HFFc6 (cell line): ENCODE measurements at regions not wholly inside any gene's neighbourhood (a gene's known extent, or its start where the extent isn't known, plus 50 kb on each side); places are given as distances from the start of the nearest gene placed in this dataset.
A peak's percentile ranks its signal among the peaks of the same experiment; 100 is the strongest.

Source experiments
- DNase-seq: peaks from one replicate; pipeline ENCODE4 v3.0.0-alpha.2; 2018
- H3K27ac Mint-ChIP-seq: 2 replicates; pipeline ENCODE4 v1.8.0; 2020; ENCODE audit warnings: mild to moderate bottlenecking, mixed read lengths
- H3K27me3 Mint-ChIP-seq: 2 replicates; pipeline ENCODE4 v1.8.0; 2021; ENCODE audit warnings: mild to moderate bottlenecking, moderate library complexity, mixed read lengths; ENCODE audit not compliant: insufficient read depth
- H3K36me3 Mint-ChIP-seq: 2 replicates; pipeline ENCODE4 v1.8.0; 2021; ENCODE audit warnings: low read depth, mixed read lengths
- H3K4me1 Mint-ChIP-seq: 2 replicates; pipeline ENCODE4 v1.8.0; 2020; ENCODE audit warnings: low read depth, mixed read lengths
- H3K4me3 Mint-ChIP-seq: 2 replicates; pipeline ENCODE4 v1.8.0; 2020; ENCODE audit warnings: mild to moderate bottlenecking, moderate library complexity, mixed read lengths
- H3K9me3 Mint-ChIP-seq: 2 replicates; pipeline ENCODE4 v1.8.0; 2020; ENCODE audit warnings: mild to moderate bottlenecking, mixed read lengths
- TF ChIP-seq, protein P1 (sequence below): fragments of 200-600 bp; sonication (generic); IDR thresholded peaks from 2 replicates; pipeline ENCODE4 v1.5.0; 2021; ENCODE audit warnings: antibody characterized with exemption, mild to moderate bottlenecking

DNA sequence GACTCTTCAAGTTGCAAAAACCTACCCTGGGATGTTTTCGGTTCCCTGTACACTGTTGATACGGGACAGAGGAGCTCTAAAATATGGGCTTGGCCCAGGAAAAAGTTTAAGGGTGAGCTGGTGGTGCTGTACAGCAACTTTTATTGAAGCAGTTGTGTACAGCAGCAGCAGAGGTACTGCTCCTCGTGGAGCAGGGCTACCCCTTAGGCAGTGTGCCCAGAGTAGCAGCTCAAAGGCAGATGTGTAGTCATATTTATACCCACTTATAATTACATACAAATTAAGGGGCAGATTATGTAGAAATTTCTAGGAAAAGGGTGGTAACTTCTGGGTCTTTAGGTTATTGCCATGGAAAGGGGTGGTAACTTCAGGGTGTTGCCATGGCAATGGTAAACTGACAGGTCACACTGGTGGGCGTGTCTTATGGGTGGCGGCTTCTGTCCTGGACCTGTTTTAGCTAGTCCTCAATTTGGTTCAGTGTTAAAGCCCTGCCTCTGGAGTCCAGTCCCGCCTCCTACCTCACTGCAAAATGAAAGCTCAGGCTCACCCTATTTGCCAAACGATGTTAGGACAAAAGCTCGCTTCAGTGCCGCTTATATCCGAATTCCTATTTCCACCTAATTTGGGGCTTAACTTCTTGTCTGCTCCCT lies 203.2 kb downstream of the ETAA1 start:
- Mint-ChIP-seq H3K27me3 (peaks cover 1% of the 10 kb centered on the region; the same call in 1 of the 2 replicates), H3K4me3 (peak overlapping the region; percentile 58; the same call in 1 of the 2 replicates), H3K4me1 (peaks cover 40% of the 10 kb centered on the region), H3K27ac (peak overlapping the region; percentile 87), H3K9me3 (no peaks in the 10 kb centered on the region), H3K36me3 (no peaks in the 10 kb centered on the region)
- TF ChIP-seq, protein P1, sequence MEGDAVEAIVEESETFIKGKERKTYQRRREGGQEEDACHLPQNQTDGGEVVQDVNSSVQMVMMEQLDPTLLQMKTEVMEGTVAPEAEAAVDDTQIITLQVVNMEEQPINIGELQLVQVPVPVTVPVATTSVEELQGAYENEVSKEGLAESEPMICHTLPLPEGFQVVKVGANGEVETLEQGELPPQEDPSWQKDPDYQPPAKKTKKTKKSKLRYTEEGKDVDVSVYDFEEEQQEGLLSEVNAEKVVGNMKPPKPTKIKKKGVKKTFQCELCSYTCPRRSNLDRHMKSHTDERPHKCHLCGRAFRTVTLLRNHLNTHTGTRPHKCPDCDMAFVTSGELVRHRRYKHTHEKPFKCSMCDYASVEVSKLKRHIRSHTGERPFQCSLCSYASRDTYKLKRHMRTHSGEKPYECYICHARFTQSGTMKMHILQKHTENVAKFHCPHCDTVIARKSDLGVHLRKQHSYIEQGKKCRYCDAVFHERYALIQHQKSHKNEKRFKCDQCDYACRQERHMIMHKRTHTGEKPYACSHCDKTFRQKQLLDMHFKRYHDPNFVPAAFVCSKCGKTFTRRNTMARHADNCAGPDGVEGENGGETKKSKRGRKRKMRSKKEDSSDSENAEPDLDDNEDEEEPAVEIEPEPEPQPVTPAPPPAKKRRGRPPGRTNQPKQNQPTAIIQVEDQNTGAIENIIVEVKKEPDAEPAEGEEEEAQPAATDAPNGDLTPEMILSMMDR: no peak
- DNase-seq: no peak

DNA sequence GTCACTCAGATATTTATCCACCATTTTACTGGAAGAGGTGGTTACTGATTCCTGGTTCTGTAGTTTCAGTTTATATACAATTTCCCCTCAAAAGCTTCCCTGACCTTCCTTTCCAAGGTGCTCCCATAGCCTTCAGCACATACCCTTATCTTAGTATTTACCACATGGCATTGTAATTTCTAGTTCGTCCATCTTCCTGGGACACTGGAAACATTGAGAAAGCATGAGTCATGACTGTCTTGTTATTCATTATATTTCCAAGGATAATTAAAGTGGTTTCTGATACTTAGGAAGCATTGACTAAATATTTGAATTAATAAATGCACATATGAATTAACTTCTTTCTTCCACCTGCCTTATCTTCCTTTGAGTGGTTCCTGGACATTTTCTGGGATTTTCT lies 203.8 kb downstream of the ETAA1 start:
- Mint-ChIP-seq H3K27me3 (peaks cover 1% of the 10 kb centered on the region; the same call in 1 of the 2 replicates), H3K36me3 (no peaks in the 10 kb centered on the region), H3K27ac (peak overlapping the region; percentile 87), H3K4me3 (peak overlapping the region; percentile 58), H3K4me1 (peaks cover 40% of the 10 kb centered on the region), H3K9me3 (no peaks in the 10 kb centered on the region)
- TF ChIP-seq, protein P1: no peak
- DNase-seq: peak; percentile 49

- Mint-ChIP-seq H3K36me3 (no peaks in the 10 kb centered on the region), H3K9me3 (no peaks in the 10 kb centered on the region), H3K4me3 (no peak overlapping the region), H3K27me3 (no peaks in the 10 kb centered on the region), H3K4me1 (peaks cover 25% of the 10 kb centered on the region), H3K27ac (no peak overlapping the region)
- DNase-seq: peak; percentile 25
- TF ChIP-seq, protein P1: no peak
These were observed 207.2 kb downstream of the ETAA1 start for GRCh38 chr2:67604360-67604759.

DNA sequence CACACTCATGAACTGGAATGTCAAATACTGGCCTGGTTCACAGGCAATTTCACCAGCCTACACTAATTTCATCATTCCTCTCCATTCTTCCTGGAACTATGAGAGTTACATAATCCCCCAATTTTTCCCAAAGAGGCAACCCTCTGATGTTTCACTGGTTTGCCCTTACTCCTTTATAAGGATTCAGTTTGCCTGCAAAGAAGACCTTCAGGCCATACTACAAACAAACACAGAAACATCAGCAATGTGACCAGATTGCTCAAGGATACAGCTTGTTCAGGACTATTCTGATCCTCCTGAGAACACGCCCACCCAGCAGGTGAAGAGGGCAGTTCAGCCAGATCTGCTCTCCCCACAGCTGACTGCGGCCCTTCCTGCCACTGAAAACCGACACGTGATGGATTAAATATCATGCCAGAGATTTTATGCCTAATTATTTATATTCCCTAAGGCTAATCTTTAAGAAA lies 215.5 kb downstream of the ETAA1 start:
- no peaks in the 10 kb centered on the region for H3K9me3 Mint-ChIP-seq
- H3K4me1 Mint-ChIP-seq: no peaks in the 10 kb centered on the region; the same call in 1 of the 2 replicates
- no peaks in the 10 kb centered on the region for H3K27me3 Mint-ChIP-seq
- no peaks in the 10 kb centered on the region for H3K36me3 Mint-ChIP-seq
- DNase-seq: no peak
- H3K27ac Mint-ChIP-seq: no peak overlapping the region
- no peak overlapping the region for H3K4me3 Mint-ChIP-seq
- TF ChIP-seq, protein P1: no peak

DNA sequence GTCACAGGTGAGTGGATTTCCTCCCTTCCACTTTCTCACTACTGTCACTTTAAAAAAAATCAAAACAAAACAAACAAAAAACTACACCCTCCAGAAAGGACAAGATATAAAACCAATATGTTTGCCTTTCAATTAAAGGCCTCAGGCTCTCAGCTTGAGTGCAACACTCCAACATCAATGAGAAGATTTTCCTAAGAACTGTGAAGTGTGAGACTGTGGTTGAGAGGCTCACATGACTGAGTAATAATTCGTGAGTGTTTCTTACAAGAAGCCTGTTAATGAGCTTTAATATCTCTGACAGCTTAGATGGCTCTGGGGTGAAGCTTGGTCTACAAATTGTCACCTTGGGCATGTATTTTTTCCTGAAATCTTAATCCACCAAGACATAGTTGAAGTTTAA lies 216.1 kb downstream of the ETAA1 start:
- Mint-ChIP-seq H3K4me3 (no peak overlapping the region), H3K27ac (no peak overlapping the region), H3K4me1 (no peaks in the 10 kb centered on the region; the same call in 1 of the 2 replicates), H3K9me3 (no peaks in the 10 kb centered on the region), H3K36me3 (no peaks in the 10 kb centered on the region), H3K27me3 (no peaks in the 10 kb centered on the region)
- DNase-seq: no peak
- TF ChIP-seq, protein P1: no peak
